ENCODE measurements at regions not wholly inside any gene's neighbourhood (a gene's known extent, or its start where the extent isn't known, plus 50 kb on each side); places are given as distances from the start of the nearest gene placed in this dataset.
A peak's percentile ranks its signal among the peaks of the same experiment; 100 is the strongest.
"Not testable (repeated sequence)": the region's sequence is repeated elsewhere in the genome, so short reads cannot be mapped to it uniquely, and the experiment has no call there.

GRCh38 chr15:67944010-67944641 lies 104.3 kb upstream of the RNU6-1 start:
- DNase-seq (ENCODE audit: low spot score): no peak

- no peak for DNase-seq (ENCODE audit: low spot score)
Measured at GRCh38 chr15:67945131-67945530, 105.3 kb upstream of the RNU6-1 start.

- peak; percentile 62 for DNase-seq (ENCODE audit: low spot score)
Measured at GRCh38 chr15:67945951-67946700, 106.3 kb upstream of the RNU6-1 start.

GRCh38 chr15:67946701-67947100 lies 106.9 kb upstream of the RNU6-1 start:
- DNase-seq (ENCODE audit: low spot score): peak; percentile 26

GRCh38 chr15:67947254-67948039 lies 106.7 kb upstream of the PIAS1 start:
- DNase-seq (ENCODE audit: low spot score): no peak

GRCh38 chr15:67948215-67948614 lies 105.9 kb upstream of the PIAS1 start:
- DNase-seq (ENCODE audit: low spot score): no peak

GRCh38 chr15:67951187-67951586 lies 102.9 kb upstream of the PIAS1 start:
- not testable (repeated sequence) for DNase-seq (ENCODE audit: low spot score)

- DNase-seq (ENCODE audit: low spot score): no peak
Measured at GRCh38 chr15:67953299-67953698, 100.8 kb upstream of the PIAS1 start.

- DNase-seq (ENCODE audit: low spot score): no peak
Measured at GRCh38 chr15:67955252-67955651, 98.9 kb upstream of the PIAS1 start.

GRCh38 chr15:67957435-67958132 lies 96.5 kb upstream of the PIAS1 start:
- DNase-seq (ENCODE audit: low spot score): peak; percentile 22

GRCh38 chr15:67967871-67968431 lies 86.2 kb upstream of the PIAS1 start:
- peak; percentile 76 for DNase-seq (ENCODE audit: low spot score)

- no peak for DNase-seq (ENCODE audit: low spot score)
Measured at GRCh38 chr15:67968564-67968963, 85.6 kb upstream of the PIAS1 start.

- no peak for DNase-seq (ENCODE audit: low spot score)
Measured at GRCh38 chr15:67968966-67969365, 85.1 kb upstream of the PIAS1 start.

GRCh38 chr15:67969892-67970291 lies 84.2 kb upstream of the PIAS1 start:
- no peak for DNase-seq (ENCODE audit: low spot score)

GRCh38 chr15:67972377-67972776 lies 81.7 kb upstream of the PIAS1 start:
- DNase-seq (ENCODE audit: low spot score): no peak

GRCh38 chr15:67973846-67974245 lies 80.3 kb upstream of the PIAS1 start:
- no peak for DNase-seq (ENCODE audit: low spot score)

GRCh38 chr15:67976506-67977073 lies 77.5 kb upstream of the PIAS1 start:
- DNase-seq (ENCODE audit: low spot score): no peak

GRCh38 chr15:67977414-67978089 lies 76.6 kb upstream of the PIAS1 start:
- no peak for DNase-seq (ENCODE audit: low spot score)

- DNase-seq (ENCODE audit: low spot score): no peak
Measured at GRCh38 chr15:67979281-67979680, 74.8 kb upstream of the PIAS1 start.

- no peak for DNase-seq (ENCODE audit: low spot score)
Measured at GRCh38 chr15:67980171-67980570, 73.9 kb upstream of the PIAS1 start.

Measured in HT-29 (cell line).